ENCODE measurements at regions not wholly inside any gene's neighbourhood (a gene's known extent, or its start where the extent isn't known, plus 50 kb on each side); places are given as distances from the start of the nearest gene placed in this dataset.

- TF ChIP-seq, protein P1, sequence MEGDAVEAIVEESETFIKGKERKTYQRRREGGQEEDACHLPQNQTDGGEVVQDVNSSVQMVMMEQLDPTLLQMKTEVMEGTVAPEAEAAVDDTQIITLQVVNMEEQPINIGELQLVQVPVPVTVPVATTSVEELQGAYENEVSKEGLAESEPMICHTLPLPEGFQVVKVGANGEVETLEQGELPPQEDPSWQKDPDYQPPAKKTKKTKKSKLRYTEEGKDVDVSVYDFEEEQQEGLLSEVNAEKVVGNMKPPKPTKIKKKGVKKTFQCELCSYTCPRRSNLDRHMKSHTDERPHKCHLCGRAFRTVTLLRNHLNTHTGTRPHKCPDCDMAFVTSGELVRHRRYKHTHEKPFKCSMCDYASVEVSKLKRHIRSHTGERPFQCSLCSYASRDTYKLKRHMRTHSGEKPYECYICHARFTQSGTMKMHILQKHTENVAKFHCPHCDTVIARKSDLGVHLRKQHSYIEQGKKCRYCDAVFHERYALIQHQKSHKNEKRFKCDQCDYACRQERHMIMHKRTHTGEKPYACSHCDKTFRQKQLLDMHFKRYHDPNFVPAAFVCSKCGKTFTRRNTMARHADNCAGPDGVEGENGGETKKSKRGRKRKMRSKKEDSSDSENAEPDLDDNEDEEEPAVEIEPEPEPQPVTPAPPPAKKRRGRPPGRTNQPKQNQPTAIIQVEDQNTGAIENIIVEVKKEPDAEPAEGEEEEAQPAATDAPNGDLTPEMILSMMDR (IDR thresholded peaks at IDR 0.05) = no peak
- TF ChIP-seq POLR2A (IDR thresholded peaks at IDR 0.05) = no peak
Observed at GRCh38 chr3:20391644-20392043, 205.6 kb upstream of the SGO1 start.

All from thyroid gland (tissue), 4 donors.